ENCODE measurements at regions not wholly inside any gene's neighbourhood (a gene's known extent, or its start where the extent isn't known, plus 50 kb on each side); places are given as distances from the start of the nearest gene placed in this dataset.

- TF ChIP-seq CTCF (IDR thresholded peaks at IDR 0.05) (no peak), POLR2A (IDR thresholded peaks at IDR 0.05) (no peak)
Observed at GRCh38 chrX:39564751-39565150, 533.0 kb downstream of the BCOR start.
